H1 (cell line): ENCODE measurements at regions not wholly inside any gene's neighbourhood (a gene's known extent, or its start where the extent isn't known, plus 50 kb on each side); places are given as distances from the start of the nearest gene placed in this dataset.

Experiments used
- CBX8 ChIP-seq: fragments of 300-800, 300-1000 bp; sonication (generic); IDR thresholded peaks from 2 replicates; pipeline ENCODE4 v1.7.1; 2016; ENCODE audit warnings: low read depth, low read length, borderline replicate concordance
- CTCF ChIP-seq, 3 experiments: IDR thresholded peaks; 1 replicate in 2 of 3; 2 replicates in 1 of 3; pipeline versions ENCODE4 v1.5.1 to v1.6.1; 2011; ENCODE audit warnings: low read length in 3 of 3, mild to moderate bottlenecking in 3 of 3, inconsistent platforms in 2 of 3, low read depth in 1 of 3, moderate library complexity in 1 of 3; ENCODE audit not compliant: insufficient read depth in 1 of 3; ENCODE audit errors: control extremely low read depth in 1 of 3
- E2F6 ChIP-seq: IDR thresholded peaks from 2 replicates; pipeline ENCODE4 v1.6.1; 2012; ENCODE audit warnings: inconsistent platforms
- RXRA ChIP-seq: IDR thresholded peaks from 2 replicates; pipeline ENCODE4 v1.6.1; 2011; ENCODE audit warnings: low read depth, mild to moderate bottlenecking, low read length, moderate library complexity; ENCODE audit not compliant: insufficient read depth
- SIRT6 ChIP-seq: IDR thresholded peaks from one replicate; pipeline ENCODE4 v1.7.1; 2012; ENCODE audit warnings: low read length, inconsistent platforms
- ZNF274 ChIP-seq: IDR thresholded peaks from 2 replicates; pipeline ENCODE4 v1.7.0; 2012; ENCODE audit warnings: low read length, borderline replicate concordance; ENCODE audit errors: extremely low read depth

GRCh38 chr7:18352339-18353255 lies 143.0 kb upstream of the HDAC9 start (continued):
- TF ChIP-seq CBX8: no peak
- no peak for TF ChIP-seq E2F6
- peak in 2 of 3 experiments; percentile 61 to 72; a peak in 3 of 4 replicates for TF ChIP-seq CTCF (IDR thresholded peaks at IDR 0.05; ENCODE audit: control extremely low read depth in 1 of 3, insufficient read depth in 1 of 3, low read depth in 1 of 3, low read length in 3 of 3)
- no peak for TF ChIP-seq ZNF274
- no peak for TF ChIP-seq SIRT6
- no peak for TF ChIP-seq RXRA
